Panc1 (cell line): ENCODE measurements at regions not wholly inside any gene's neighbourhood (a gene's known extent, or its start where the extent isn't known, plus 50 kb on each side); places are given as distances from the start of the nearest gene placed in this dataset.

Source experiments
- ATAC-seq: fragments of 200-7000 bp; cut with Tn5 transposase; 2 replicates; pipeline ENCODE4 v1.9.1; 2020; ENCODE audit warnings: mild to moderate bottlenecking, moderate library complexity
- BruUV-seq: library from RNA; stranded (reverse); fragments of 400-500 nt; replicated peaks from 2 replicates; lab custom pipeline; 2021; lab: Mats Ljungman, UMichigan
- CTCF ChIA-PET: fragments of 300-600 bp; sonication (Branson Sonifier 250); formaldehyde crosslinking; loops from one replicate; lab custom pipeline; 2022; ENCODE audit warnings: antibody characterized with exemption; lab: Charles Lee
- POLR2A ChIA-PET: fragments of 300-600 bp; sonication (Branson Sonifier 250); formaldehyde crosslinking; loops from one replicate; lab custom pipeline; 2022; ENCODE audit warnings: antibody characterized with exemption; lab: Charles Lee
- DNase-seq: peaks from one replicate; pipeline ENCODE4 v3.0.0-alpha.2; 2010; ENCODE audit warnings: low read depth, low spot score
- H3K27ac ChIP-seq: 2 replicates; pipeline ENCODE4 v1.5.1; 2011; ENCODE audit warnings: mild to moderate bottlenecking, low read length, inconsistent platforms
- H3K27me3 ChIP-seq: fragments of 200-500 bp; sonication (Bioruptor generic); 2 replicates; pipeline ENCODE4 v1.6.0; 2014; ENCODE audit warnings: low read length, inconsistent platforms; ENCODE audit not compliant: control insufficient read depth, insufficient read depth
- H3K36me3 ChIP-seq: fragments of 200-500 bp; sonication (Bioruptor generic); 2 replicates; pipeline ENCODE4 v1.5.1; 2014; ENCODE audit warnings: inconsistent platforms, mild to moderate bottlenecking, low read length, moderate library complexity; ENCODE audit not compliant: control insufficient read depth, insufficient read depth
- H3K4me1 ChIP-seq: 2 replicates; pipeline ENCODE4 v1.5.1; 2011; ENCODE audit warnings: inconsistent platforms, mild to moderate bottlenecking, low read length, moderate library complexity; ENCODE audit not compliant: control insufficient read depth, insufficient read depth
- H3K4me3 ChIP-seq, 2 experiments: 2 replicates each; pipeline ENCODE4 v1.5.1; 2011 to 2012; ENCODE audit warnings: low read depth in 2 of 2, low read length in 2 of 2, mild to moderate bottlenecking in 2 of 2, inconsistent platforms in 1 of 2, moderate library complexity in 1 of 2
- H3K9me3 ChIP-seq: fragments of 200-500 bp; sonication (Bioruptor generic); 2 replicates; pipeline ENCODE4 v1.5.1; 2014; ENCODE audit warnings: low read depth, mild to moderate bottlenecking, inconsistent platforms, low read length, moderate library complexity; ENCODE audit not compliant: control insufficient read depth, insufficient read depth
- CTCF ChIP-seq: fragments of 450-650 bp; IDR thresholded peaks from 2 replicates; pipeline ENCODE4 v1.5.1; 2017; ENCODE audit warnings: mild to moderate bottlenecking
- POLR2AphosphoS5 ChIP-seq: IDR thresholded peaks from 2 replicates; pipeline ENCODE4 v1.6.1; 2012; ENCODE audit warnings: mild to moderate bottlenecking, low read depth, low read length, moderate library complexity
- REST ChIP-seq, 2 experiments: IDR thresholded peaks; 2 replicates each; pipeline ENCODE4 v1.6.1; 2011 to 2012; ENCODE audit warnings: low read depth in 2 of 2, control low read depth in 1 of 2, low read length in 1 of 2, mild to moderate bottlenecking in 1 of 2, moderate library complexity in 1 of 2; ENCODE audit not compliant: insufficient read depth in 1 of 2
- SIN3A ChIP-seq: IDR thresholded peaks from 2 replicates; pipeline ENCODE4 v1.6.1; 2012; ENCODE audit warnings: low read depth, mild to moderate bottlenecking, low read length, moderate library complexity, borderline replicate concordance; ENCODE audit not compliant: insufficient read depth
- TCF7L2 ChIP-seq: IDR thresholded peaks from 2 replicates; pipeline ENCODE4 v1.6.1; 2011; ENCODE audit warnings: mild to moderate bottlenecking, low read depth, low read length, inconsistent platforms
- in situ Hi-C: cut with HindIII; loops from 2 replicates; pipeline ENCODE4 v1.10.0; 2016; ENCODE audit warnings: low sequenced_read_pairs, low pct_unique_long_range_greater_than_20kb
- intact Hi-C: fragments of 100-400 bp; cut with micrococcal nuclease; formaldehyde crosslinking; loops from one replicate; pipeline ENCODE4 v1.10.0; 2022; ENCODE audit not compliant: unreplicated experiment

- no peak for ATAC-seq
- Histone ChIP-seq H3K27ac (no peak overlapping the region), H3K27me3 (no peaks in the 10 kb centered on the region), H3K36me3 (no peaks in the 10 kb centered on the region), H3K4me1 (no peaks in the 10 kb centered on the region), H3K4me3 (no peak overlapping the region), H3K9me3 (no peaks in the 10 kb centered on the region)
- CTCF ChIA-PET, result no interaction called here
- intact Hi-C loops, result no loop called here
- no peak for TF ChIP-seq REST (IDR thresholded peaks at IDR 0.05; ENCODE audit: insufficient read depth in 1 of 2, low read depth in 2 of 2, low read length in 1 of 2)
- no peak for TF ChIP-seq POLR2AphosphoS5
- TF ChIP-seq TCF7L2, result no peak
- TF ChIP-seq CTCF, result no peak
- TF ChIP-seq SIN3A, result no peak
- POLR2A ChIA-PET, result no interaction called here
- in situ Hi-C loops, result no loop called here
- no TSS peak for BruUV-seq
- DNase-seq, result no peak
Measured at GRCh38 chr4:130640592-130640991, 1544.6 kb downstream of the C4orf33 start.

- CTCF ChIA-PET, result no interaction called here
- no TSS peak for BruUV-seq
Measured at GRCh38 chr4:130646886-130647285, 1550.9 kb downstream of the C4orf33 start.

More at GRCh38 chr4:130646886-130647285, 1550.9 kb downstream of the C4orf33 start:
- Histone ChIP-seq H3K9me3 (no peaks in the 10 kb centered on the region), H3K27me3 (no peaks in the 10 kb centered on the region), H3K27ac (no peak overlapping the region), H3K4me3 (no peak overlapping the region), H3K4me1 (no peaks in the 10 kb centered on the region), H3K36me3 (no peaks in the 10 kb centered on the region)
- POLR2A ChIA-PET, result no interaction called here
- no peak for ATAC-seq
- intact Hi-C loops, result no loop called here
- in situ Hi-C loops, result no loop called here
- DNase-seq, result no peak
- TF ChIP-seq CTCF, result no peak
- TF ChIP-seq TCF7L2, result no peak
- TF ChIP-seq SIN3A, result no peak
- no peak for TF ChIP-seq REST (IDR thresholded peaks at IDR 0.05; ENCODE audit: insufficient read depth in 1 of 2, low read depth in 2 of 2, low read length in 1 of 2)
- no peak for TF ChIP-seq POLR2AphosphoS5
